ENCODE measurements at regions not wholly inside any gene's neighbourhood (a gene's known extent, or its start where the extent isn't known, plus 50 kb on each side); places are given as distances from the start of the nearest gene placed in this dataset.
"Not testable (repeated sequence)": the region's sequence is repeated elsewhere in the genome, so short reads cannot be mapped to it uniquely, and the experiment has no call there.

DNA sequence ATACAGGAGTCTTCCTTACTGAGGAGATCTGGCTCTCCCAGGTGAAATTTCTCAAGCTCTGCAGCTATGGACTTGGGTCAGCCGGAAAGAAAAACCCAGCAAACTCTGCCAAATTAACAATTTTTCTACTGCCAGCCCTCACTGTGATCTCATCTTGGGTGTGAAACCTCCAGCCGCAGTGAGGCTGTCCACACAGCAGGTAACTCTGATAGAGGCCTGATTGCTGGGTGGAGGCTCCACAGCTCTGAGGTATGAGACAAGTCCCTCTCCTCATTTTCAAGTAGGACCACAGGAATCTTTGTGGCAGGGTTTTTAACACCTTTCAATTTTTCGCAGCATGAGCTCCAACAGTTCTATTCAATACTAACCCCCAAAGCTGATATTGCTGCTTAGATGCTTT lies 430.6 kb upstream of the RAB6C start:
- no peak overlapping the region for H3K4me3 ChIP-seq (ENCODE audit: extremely low read depth, insufficient read depth, low read length, poor library complexity, severe bottlenecking)
- no peak overlapping the region for H3K27ac ChIP-seq (ENCODE audit: low read depth, low read length, severe bottlenecking)
- H3K9me3 ChIP-seq (ENCODE audit: control insufficient read depth, low read length): no peaks in the 10 kb centered on the region
- H3K4me1 ChIP-seq (ENCODE audit: control insufficient read depth, insufficient read depth, low read length, poor library complexity, severe bottlenecking): no peaks in the 10 kb centered on the region
- H3K36me3 ChIP-seq (ENCODE audit: control insufficient read depth, insufficient read depth, low read length): no peaks in the 10 kb centered on the region
- 40 to 63% methylated on average over 1 to 2 of the region's 3 CpGs for WGBS, 2 experiments (ENCODE audit: insufficient coverage in 2 of 2)

- H3K4me3 ChIP-seq (ENCODE audit: extremely low read depth, insufficient read depth, low read length, poor library complexity, severe bottlenecking): no peak overlapping the region
- no peaks in the 10 kb centered on the region for H3K36me3 ChIP-seq (ENCODE audit: control insufficient read depth, insufficient read depth, low read length)
- no peaks in the 10 kb centered on the region for H3K4me1 ChIP-seq (ENCODE audit: control insufficient read depth, insufficient read depth, low read length, poor library complexity, severe bottlenecking)
- no peak overlapping the region for H3K27ac ChIP-seq (ENCODE audit: low read depth, low read length, severe bottlenecking)
- no peaks in the 10 kb centered on the region for H3K9me3 ChIP-seq (ENCODE audit: control insufficient read depth, low read length)
- WGBS, 2 experiments (ENCODE audit: insufficient coverage in 2 of 2): no CpG with 5 or more reads among the region's 4 CpGs
Observed at GRCh38 chr2:129550536-129550935, 428.9 kb upstream of the RAB6C start.

GRCh38 chr2:129554373-129554772 lies 425.1 kb upstream of the RAB6C start:
- Histone ChIP-seq H3K27ac (ENCODE audit: low read depth, low read length, severe bottlenecking) (no peak overlapping the region), H3K4me1 (ENCODE audit: control insufficient read depth, insufficient read depth, low read length, poor library complexity, severe bottlenecking) (no peaks in the 10 kb centered on the region), H3K36me3 (ENCODE audit: control insufficient read depth, insufficient read depth, low read length) (no peaks in the 10 kb centered on the region), H3K4me3 (ENCODE audit: extremely low read depth, insufficient read depth, low read length, poor library complexity, severe bottlenecking) (no peak overlapping the region), H3K9me3 (ENCODE audit: control insufficient read depth, low read length) (no peaks in the 10 kb centered on the region)
- 0 to 23% methylated on average over 3 of the region's 3 CpGs for WGBS, 2 experiments (ENCODE audit: insufficient coverage in 2 of 2)

DNA sequence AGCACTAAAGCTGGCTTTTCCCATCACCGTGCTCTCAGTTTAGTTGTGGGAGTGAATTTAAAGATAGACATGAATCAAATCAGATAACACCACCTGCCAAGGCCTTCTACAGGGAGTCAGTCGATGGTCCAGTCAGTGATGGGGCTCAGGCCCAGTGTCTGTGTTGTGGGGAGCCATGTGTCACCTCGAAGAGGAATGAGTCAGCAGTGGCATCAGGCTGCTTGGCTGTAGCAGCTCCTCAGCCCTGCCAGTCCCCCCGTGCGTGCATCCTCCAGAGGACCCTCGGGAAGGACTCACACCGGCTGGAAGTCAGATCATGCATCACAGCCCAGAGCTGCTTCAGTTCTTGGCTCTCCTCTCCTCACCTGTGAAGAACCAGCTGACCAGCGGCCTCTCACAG lies 420.4 kb upstream of the RAB6C start:
- H3K4me1 ChIP-seq (ENCODE audit: control insufficient read depth, insufficient read depth, low read length, poor library complexity, severe bottlenecking): no peaks in the 10 kb centered on the region
- no peaks in the 10 kb centered on the region for H3K36me3 ChIP-seq (ENCODE audit: control insufficient read depth, insufficient read depth, low read length)
- no peak overlapping the region for H3K4me3 ChIP-seq (ENCODE audit: extremely low read depth, insufficient read depth, low read length, poor library complexity, severe bottlenecking)
- no peaks in the 10 kb centered on the region for H3K9me3 ChIP-seq (ENCODE audit: control insufficient read depth, low read length)
- WGBS, 2 experiments (ENCODE audit: insufficient coverage in 2 of 2): 64 to 80% methylated on average over 2 to 7 of the region's 8 CpGs
- no peak overlapping the region for H3K27ac ChIP-seq (ENCODE audit: low read depth, low read length, severe bottlenecking)

DNA sequence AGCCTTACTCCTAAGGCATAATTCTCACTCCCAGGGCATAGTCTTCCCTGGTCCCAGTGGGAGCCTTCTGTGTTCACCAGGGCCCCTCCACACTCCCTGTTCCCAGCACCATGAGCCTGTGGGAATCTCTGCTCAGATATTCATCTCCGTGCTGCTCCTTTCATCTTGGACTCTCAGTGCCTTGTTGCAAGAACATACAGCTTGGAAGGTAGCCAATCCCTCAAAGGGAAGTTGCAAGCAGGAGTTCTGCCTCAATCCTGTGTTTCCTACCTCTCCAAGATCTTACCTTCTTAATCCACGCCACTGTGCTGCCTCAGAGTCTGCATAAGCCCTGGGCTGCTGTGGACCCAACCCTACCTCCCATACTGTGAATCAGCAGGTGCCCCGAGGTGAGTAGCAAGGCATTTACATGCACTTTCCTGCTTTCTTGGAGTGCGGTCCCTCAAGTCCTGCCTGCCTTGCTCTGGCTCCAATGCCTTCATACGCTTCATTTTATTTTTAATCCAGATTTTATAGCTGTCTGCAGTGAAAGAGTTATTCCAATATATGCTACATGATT lies 413.8 kb upstream of the RAB6C start:
- H3K4me3 ChIP-seq (ENCODE audit: extremely low read depth, insufficient read depth, low read length, poor library complexity, severe bottlenecking): no peak overlapping the region
- no peak overlapping the region for H3K27ac ChIP-seq (ENCODE audit: low read depth, low read length, severe bottlenecking)
- no peaks in the 10 kb centered on the region for H3K9me3 ChIP-seq (ENCODE audit: control insufficient read depth, low read length)
- 55 to 67% methylated on average over 3 to 5 of the region's 5 CpGs for WGBS, 2 experiments (ENCODE audit: insufficient coverage in 2 of 2)
- no peaks in the 10 kb centered on the region for H3K36me3 ChIP-seq (ENCODE audit: control insufficient read depth, insufficient read depth, low read length)
- no peaks in the 10 kb centered on the region for H3K4me1 ChIP-seq (ENCODE audit: control insufficient read depth, insufficient read depth, low read length, poor library complexity, severe bottlenecking)

DNA sequence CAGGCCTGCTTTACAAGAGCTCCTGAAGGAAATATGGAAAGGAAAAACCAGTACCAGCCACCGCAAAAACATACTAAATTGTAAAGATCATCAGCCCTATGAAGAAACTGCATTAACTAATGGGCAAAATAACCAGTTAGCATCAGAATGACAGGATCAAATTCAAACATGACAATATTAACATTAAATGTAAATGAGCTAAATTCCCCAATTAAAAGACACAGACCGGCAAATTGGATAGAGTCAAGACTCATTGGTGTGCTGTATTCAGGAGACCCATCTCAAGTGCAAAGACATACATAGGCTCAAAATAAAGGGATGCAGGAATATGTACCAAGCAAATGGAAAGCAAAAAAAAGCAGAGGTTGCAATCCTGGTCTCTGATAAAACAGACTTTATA lies 408.7 kb upstream of the RAB6C start:
- H3K27ac ChIP-seq (ENCODE audit: low read depth, low read length, severe bottlenecking); H3K9me3 ChIP-seq (ENCODE audit: control insufficient read depth, low read length); H3K4me1 ChIP-seq (ENCODE audit: control insufficient read depth, insufficient read depth, low read length, poor library complexity, severe bottlenecking); H3K36me3 ChIP-seq (ENCODE audit: control insufficient read depth, insufficient read depth, low read length); H3K4me3 ChIP-seq (ENCODE audit: extremely low read depth, insufficient read depth, low read length, poor library complexity, severe bottlenecking): not testable (repeated sequence)
- WGBS, 2 experiments (ENCODE audit: insufficient coverage in 2 of 2): 100% methylated on average over 1 of the region's 2 CpGs; no CpG with 5 or more reads in 1 of the 2 experiments

- Histone ChIP-seq H3K36me3 (ENCODE audit: control insufficient read depth, insufficient read depth, low read length) (no peaks in the 10 kb centered on the region), H3K4me3 (ENCODE audit: extremely low read depth, insufficient read depth, low read length, poor library complexity, severe bottlenecking) (no peak overlapping the region), H3K4me1 (ENCODE audit: control insufficient read depth, insufficient read depth, low read length, poor library complexity, severe bottlenecking) (no peaks in the 10 kb centered on the region), H3K27ac (ENCODE audit: low read depth, low read length, severe bottlenecking) (no peak overlapping the region), H3K9me3 (ENCODE audit: control insufficient read depth, low read length) (no peaks in the 10 kb centered on the region)
- 60% methylated on average over 1 of the region's 2 CpGs; no CpG with 5 or more reads in 1 of the 2 experiments for WGBS, 2 experiments (ENCODE audit: insufficient coverage in 2 of 2)
Observed at GRCh38 chr2:129575431-129575830, 404.0 kb upstream of the RAB6C start.

GRCh38 chr2:129575880-129576279 lies 403.6 kb upstream of the RAB6C start:
- Histone ChIP-seq H3K36me3 (ENCODE audit: control insufficient read depth, insufficient read depth, low read length) (no peaks in the 10 kb centered on the region), H3K9me3 (ENCODE audit: control insufficient read depth, low read length) (no peaks in the 10 kb centered on the region), H3K27ac (ENCODE audit: low read depth, low read length, severe bottlenecking) (no peak overlapping the region), H3K4me3 (ENCODE audit: extremely low read depth, insufficient read depth, low read length, poor library complexity, severe bottlenecking) (no peak overlapping the region), H3K4me1 (ENCODE audit: control insufficient read depth, insufficient read depth, low read length, poor library complexity, severe bottlenecking) (no peaks in the 10 kb centered on the region)
- WGBS, 2 experiments (ENCODE audit: insufficient coverage in 2 of 2): no CpG with 5 or more reads among the region's 4 CpGs

GRCh38 chr2:129580001-129580400 lies 399.5 kb upstream of the RAB6C start:
- WGBS, 2 experiments (ENCODE audit: insufficient coverage in 2 of 2): 100% methylated on average over 1 of the region's 1 CpG; no CpG with 5 or more reads in 1 of the 2 experiments
- Histone ChIP-seq H3K4me3 (ENCODE audit: extremely low read depth, insufficient read depth, low read length, poor library complexity, severe bottlenecking) (no peak overlapping the region), H3K36me3 (ENCODE audit: control insufficient read depth, insufficient read depth, low read length) (no peaks in the 10 kb centered on the region), H3K4me1 (ENCODE audit: control insufficient read depth, insufficient read depth, low read length, poor library complexity, severe bottlenecking) (no peaks in the 10 kb centered on the region), H3K27ac (ENCODE audit: low read depth, low read length, severe bottlenecking) (no peak overlapping the region), H3K9me3 (ENCODE audit: control insufficient read depth, low read length) (no peaks in the 10 kb centered on the region)

GRCh38 chr2:129585760-129586159 lies 393.7 kb upstream of the RAB6C start:
- H3K4me1 ChIP-seq (ENCODE audit: control insufficient read depth, insufficient read depth, low read length, poor library complexity, severe bottlenecking): no peaks in the 10 kb centered on the region
- H3K36me3 ChIP-seq (ENCODE audit: control insufficient read depth, insufficient read depth, low read length): no peaks in the 10 kb centered on the region
- no peak overlapping the region for H3K27ac ChIP-seq (ENCODE audit: low read depth, low read length, severe bottlenecking)
- H3K9me3 ChIP-seq (ENCODE audit: control insufficient read depth, low read length): no peaks in the 10 kb centered on the region
- H3K4me3 ChIP-seq (ENCODE audit: extremely low read depth, insufficient read depth, low read length, poor library complexity, severe bottlenecking): no peak overlapping the region

DNA sequence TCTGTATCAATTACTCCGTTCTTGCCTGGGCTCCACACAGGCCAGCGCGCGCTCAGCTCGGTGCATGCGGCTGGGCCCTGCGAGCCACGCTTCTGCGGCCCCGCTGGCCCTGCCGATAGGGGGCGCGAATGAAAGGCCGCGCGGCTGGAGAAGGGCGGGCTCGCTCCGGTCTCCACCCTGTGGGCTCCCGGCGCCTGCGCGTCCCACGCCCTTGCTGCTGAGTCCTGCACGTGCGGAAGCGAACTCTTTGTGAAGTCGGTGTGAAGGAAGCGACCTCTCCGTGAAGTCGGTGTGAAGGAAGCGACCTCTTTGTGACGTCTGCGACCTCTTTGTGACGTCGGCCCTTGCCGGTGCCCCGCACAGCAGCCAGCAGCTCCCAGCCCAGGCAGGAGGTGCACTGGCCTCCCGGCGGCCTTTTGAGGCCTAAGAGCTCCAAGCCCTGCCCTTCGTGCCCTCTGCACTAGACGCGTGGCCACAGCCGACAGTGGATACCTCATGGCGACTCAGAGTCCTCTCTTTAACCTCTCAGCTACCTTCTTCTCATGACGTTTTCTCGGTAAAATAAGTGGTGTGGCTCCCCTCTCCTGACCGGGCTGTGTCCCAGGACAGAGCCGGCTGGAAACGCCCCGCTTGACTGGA lies 391.9 kb upstream of the RAB6C start:
- no peaks in the 10 kb centered on the region for H3K36me3 ChIP-seq (ENCODE audit: control insufficient read depth, insufficient read depth, low read length)
- no peak overlapping the region for H3K4me3 ChIP-seq (ENCODE audit: extremely low read depth, insufficient read depth, low read length, poor library complexity, severe bottlenecking)
- 87 to 94% methylated on average over 40 to 50 of the region's 51 CpGs for WGBS, 2 experiments (ENCODE audit: insufficient coverage in 2 of 2)
- H3K27ac ChIP-seq (ENCODE audit: low read depth, low read length, severe bottlenecking): no peak overlapping the region
- H3K4me1 ChIP-seq (ENCODE audit: control insufficient read depth, insufficient read depth, low read length, poor library complexity, severe bottlenecking): no peaks in the 10 kb centered on the region
- no peaks in the 10 kb centered on the region for H3K9me3 ChIP-seq (ENCODE audit: control insufficient read depth, low read length)
